ENCODE measurements at regions not wholly inside any gene's neighbourhood (a gene's known extent, or its start where the extent isn't known, plus 50 kb on each side); places are given as distances from the start of the nearest gene placed in this dataset.

GRCh38 chr2:122542646-122543045 lies 787.2 kb downstream of the TSN start:
- TF ChIP-seq POLR2A (IDR thresholded peaks at IDR 0.05; ENCODE audit: low read depth, low read length), result no peak
- TF ChIP-seq TAF1 (IDR thresholded peaks at IDR 0.05; ENCODE audit: borderline replicate concordance, low read depth, low read length), result no peak
